HG03432 (cell line): ENCODE measurements at regions not wholly inside any gene's neighbourhood (a gene's known extent, or its start where the extent isn't known, plus 50 kb on each side); places are given as distances from the start of the nearest gene placed in this dataset.

Source experiments
- ATAC-seq: cut with Tn5 transposase; IDR thresholded peaks from one replicate; pipeline ENCODE4 v1.9.1; 2021; ENCODE audit warnings: mild to moderate bottlenecking, moderate library complexity; ENCODE audit not compliant: unreplicated experiment

DNA sequence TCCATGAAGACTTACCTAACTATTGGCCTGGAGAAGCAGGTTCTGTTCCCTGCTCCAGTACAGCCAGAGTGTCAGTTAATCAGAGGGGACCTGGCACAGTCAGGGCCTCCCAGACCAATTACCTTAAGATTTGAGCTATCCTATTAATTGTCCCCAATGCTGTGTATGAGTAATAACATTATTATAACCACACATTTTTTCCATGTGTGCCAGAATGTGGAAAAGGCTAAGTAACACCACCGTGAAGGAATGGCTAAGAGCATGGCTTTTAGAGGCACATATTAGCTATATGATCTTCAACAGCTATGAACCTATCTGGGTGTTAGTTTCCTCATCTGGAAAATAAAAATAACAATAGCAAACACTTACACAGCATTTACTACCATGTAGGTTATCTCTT is 111.1 kb upstream of the RAP1B start:
- no peak for ATAC-seq

DNA sequence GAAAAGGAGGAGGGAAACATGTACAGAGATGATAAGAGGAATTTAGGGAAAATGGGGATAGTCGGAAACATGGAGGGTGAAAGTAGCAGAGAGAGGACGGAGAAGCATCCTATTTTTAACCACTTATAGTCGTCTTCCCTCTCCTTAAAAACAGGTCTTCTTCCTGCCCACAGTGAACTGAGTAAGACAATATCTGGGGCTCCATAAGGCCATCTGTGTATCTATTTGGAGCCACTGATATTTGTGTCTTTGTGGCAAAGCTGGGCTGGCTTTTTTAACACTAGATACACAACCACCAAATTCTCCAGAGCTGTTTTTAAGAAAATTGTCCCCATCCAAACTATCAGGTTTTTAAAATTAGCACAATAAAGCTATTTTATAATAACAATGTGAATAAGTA is 109.5 kb upstream of the RAP1B start:
- no peak for ATAC-seq

DNA sequence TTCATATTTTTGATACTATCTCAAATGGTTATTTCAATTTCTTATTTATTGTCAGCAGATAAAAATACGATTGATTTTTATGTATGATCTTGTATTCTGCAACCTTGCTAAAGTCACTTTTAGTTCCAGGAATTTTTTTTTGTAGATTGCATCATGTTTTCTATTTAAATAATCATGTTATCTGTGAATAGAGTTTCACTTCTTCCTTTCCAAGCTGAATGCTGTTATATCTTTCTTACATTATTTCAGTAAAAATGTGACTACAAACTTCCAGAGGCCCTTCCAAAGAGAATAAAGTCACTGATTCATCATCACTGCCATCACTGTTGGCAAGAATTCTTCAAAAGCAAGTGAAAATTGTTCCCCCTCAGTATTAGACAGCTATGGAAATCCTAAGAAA is 104.7 kb upstream of the RAP1B start:
- ATAC-seq, result no peak

DNA sequence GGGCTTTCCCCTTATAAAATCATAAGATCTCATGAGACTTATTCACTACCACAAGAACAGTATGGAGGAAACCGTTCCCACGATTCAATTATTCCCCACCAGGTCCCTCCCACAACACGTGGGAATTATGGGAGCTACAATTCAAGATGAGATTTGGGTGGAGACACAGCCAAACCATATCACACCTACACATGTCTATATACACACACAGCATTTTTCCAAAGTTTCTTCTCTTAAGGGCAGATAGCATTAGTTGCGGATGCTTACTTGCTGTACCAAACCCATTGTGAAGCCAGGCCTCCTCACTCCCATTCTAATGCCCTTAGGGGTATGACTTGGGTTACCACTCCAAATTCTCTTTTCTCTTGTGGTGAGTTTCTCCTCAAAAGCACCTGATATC is 104.1 kb upstream of the RAP1B start:
- ATAC-seq, result no peak

DNA sequence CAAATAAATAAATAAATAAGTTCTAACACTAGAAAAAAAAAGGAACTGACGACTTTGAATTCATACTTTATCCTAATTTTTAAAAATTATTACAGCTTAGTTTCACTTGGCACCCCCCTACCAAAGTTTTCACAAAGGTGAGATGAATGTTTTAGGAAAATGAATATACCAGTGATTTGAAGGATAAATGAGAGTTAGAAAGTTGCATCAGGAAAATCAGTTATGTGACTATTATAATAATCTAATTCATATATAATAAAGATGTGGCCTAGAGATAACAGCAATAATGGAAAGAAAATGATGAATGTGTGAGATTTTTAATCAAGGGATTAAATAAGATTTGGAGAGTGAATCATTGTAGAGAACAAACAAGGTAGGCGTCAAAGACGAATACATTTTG is 103.0 kb upstream of the RAP1B start:
- no peak for ATAC-seq

DNA sequence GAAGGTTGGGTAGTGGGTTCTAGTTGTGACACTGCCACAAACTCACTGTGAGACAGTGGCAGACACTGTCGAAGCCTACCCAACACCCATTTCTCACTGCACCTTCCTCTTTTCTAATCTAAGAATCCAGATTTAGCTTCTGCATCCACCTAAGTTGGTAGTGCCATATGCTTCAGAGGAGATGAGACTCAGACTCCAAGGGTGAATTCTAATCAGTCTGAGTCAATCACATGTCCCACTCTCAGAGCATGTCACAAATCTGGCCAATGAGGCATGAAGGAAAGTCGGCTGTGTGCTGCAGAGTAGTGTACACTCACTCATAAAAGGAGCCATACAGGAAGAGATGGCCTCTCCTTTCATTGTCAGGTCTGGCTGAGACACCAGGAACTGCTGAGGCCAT is 102.1 kb upstream of the RAP1B start:
- no peak for ATAC-seq

DNA sequence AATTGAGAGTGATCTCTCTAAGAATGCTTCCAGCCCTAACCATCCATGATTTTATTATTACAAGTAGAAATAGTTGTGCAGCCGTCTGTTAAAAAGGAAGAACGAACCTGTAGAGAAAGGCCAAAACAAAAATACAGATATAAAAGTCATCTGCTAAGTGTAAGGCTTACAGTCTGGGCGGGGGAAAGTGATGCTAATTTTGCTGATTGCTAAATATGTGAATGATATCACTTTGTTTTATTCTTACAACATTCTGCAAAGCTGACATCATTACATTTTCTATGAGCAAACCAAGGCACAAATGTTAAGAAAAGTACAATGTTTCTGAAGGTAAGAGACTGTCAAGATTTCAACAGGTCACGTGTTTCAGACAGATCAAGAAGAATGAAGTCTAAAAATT is 101.5 kb upstream of the RAP1B start:
- ATAC-seq, result no peak

DNA sequence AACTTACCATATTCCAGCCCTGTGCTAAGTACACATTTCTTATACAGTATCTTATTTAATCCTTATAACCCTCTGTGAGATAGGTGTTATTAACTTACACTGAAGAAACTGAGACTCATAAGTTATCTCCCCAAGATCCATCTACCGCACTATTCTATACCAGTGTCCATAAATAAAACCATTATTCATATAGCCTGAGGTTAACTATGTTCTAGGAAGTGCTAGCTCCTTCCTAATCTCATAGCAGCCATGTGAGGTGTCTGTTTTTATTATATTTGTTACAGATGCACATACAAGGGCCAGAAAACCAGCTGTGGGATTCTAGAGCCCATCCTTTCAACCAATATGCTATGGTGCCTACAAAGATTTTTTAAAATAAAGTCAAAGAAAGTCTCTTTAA is 100.3 kb upstream of the RAP1B start:
- no peak for ATAC-seq

DNA sequence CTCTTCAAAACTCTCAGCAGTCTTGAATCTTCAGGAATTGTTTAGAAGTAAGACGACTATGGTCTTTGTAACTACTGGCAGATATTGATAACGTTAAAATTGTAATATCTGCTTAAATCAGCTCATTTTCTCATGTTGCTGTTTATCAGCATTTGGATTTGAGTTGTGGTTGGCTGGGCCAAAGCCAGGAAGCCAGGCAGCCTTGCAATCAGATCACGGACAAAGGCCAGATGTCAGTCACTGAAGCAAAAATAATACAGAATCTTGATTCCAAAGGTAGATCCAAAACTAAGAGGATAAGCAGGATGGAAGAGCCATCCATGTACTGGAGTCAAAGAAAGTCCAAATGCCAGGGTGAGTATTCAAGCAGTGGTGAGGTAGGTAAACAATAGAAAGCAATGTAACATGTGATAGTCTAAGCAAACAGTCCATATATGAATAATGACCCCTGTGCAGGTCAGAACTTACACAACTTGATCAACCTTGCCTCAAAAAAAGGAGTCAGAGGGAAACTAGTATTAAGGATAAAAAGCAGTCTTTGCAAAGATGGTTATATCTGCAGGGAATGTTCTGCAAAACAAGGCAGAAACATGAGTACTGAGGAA is 95.8 kb upstream of the RAP1B start:
- no peak for ATAC-seq

DNA sequence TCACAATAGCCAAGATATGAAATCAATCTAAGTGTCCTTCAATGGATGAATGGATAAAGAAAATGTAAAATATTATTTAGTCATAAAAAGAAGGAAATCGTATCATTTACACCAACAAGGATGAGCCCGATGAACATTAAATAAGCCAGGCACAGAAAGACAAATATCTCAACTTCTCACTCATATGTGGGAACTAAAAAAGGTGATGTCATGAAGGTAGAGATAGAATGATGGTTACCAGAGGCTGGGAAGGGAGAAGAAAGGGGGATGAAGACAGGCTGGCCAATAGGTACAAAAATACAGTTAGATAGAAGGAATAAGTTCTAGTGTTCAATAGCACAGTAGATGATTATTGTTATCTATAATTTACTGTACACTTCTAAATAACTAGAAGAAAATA is 94.9 kb upstream of the RAP1B start:
- ATAC-seq, result no peak

DNA sequence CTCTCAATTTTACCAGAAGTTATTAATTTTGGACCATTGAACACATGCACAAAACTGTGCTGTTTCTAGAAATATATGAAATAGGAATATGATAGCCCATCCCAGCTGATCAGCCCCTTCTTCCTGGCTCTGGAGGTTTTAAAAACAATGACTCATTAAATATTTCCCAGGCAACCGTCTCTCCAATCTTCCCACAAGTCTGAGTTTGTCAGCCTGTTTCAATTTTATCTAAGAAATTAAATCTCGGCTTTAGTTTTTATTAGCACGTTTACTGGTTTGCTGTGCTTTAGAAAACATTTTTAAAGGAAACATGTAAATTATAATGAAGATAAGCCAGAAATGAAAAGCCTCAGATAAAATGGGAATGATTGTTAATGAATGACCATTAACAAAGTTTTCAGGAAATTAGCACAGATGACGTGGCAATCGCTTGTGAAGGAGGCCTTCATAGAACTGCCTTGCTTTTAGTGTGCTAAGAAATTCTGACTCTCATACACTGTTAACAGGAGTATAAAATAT is 89.3 kb upstream of the RAP1B start:
- no peak for ATAC-seq

DNA sequence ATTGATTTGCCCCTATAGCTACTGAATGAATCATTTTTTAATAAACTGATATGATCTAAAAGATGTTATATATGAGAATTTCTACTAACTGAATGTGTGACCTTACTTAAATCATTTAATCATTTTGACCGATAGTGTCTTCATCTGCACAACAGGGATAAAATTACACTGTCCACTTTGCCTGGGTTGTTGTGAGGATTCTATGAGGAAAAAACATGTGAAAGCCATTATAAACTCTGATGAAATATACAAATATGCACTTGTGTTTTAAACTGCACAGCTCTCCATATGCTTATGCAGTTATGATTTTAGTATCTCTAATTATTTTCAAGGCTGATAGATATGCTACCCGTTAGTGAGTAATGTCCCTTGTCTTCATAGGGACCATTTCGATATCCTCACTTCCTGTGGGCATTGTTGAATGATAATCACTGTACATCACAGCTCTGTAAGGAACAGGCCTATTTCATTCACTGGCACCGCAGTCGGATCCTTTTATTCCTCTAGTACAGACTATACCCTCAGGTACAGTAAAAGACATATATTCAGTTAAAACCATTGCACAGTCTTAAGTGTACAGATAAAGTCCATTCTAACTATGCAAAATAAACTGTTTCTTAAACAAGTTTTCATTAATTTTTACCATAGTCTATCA is 88.7 kb upstream of the RAP1B start:
- no peak for ATAC-seq

DNA sequence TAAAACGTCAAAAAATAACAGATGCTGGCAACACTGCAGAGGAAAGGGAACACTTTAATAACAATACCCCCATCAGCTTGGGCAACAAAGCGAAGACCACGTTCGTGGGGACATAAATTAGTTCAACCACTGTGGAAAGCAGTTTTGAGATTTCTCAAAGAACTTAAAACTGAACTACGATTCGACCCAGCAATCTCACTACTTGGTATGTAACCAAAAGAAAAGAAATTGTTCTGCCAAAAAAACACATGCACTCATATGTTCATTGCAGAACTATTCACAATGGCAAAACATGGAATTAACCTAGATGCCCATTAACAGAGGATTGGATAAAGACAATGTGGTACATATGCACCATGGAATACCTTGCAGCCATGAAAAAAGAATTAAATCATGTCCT is 81.2 kb upstream of the RAP1B start:
- ATAC-seq, result no peak

DNA sequence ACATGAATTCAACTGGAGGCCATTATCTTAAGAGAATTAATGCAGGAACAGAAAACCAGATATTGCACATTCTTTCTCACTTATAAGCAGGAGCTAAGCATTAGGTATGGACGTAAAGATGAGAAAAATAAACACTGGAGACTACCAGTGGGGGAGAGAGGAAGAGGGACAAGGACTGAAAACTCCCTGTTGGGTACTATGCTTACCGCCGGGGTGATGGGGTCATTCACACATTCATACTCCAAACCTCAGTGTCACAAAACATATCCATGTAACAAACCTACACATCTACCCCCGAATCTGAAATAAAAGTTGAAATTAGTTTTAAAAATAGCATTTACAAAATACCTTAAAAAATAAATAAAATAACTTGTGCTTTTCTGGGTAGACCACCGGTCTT is 80.8 kb upstream of the RAP1B start:
- no peak for ATAC-seq

DNA sequence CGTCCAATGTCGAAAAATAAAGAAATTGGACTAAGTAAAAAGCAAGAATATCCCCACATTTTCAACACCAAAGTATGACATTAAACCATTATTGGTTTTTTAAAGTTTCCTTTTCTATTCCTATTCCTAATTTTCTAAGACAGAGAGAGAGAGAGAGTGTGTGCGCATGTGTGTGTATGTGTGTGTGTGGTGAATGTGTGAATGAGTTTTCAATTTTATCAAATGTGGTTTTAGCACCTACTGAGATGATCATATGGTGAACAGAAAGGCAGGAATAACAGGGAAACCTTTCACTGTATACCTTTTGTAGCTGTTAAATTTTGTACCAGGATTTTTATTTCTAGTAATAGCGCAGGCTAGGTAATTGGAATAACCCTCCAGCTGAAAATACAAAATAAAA is 80.4 kb upstream of the RAP1B start:
- no peak for ATAC-seq

DNA sequence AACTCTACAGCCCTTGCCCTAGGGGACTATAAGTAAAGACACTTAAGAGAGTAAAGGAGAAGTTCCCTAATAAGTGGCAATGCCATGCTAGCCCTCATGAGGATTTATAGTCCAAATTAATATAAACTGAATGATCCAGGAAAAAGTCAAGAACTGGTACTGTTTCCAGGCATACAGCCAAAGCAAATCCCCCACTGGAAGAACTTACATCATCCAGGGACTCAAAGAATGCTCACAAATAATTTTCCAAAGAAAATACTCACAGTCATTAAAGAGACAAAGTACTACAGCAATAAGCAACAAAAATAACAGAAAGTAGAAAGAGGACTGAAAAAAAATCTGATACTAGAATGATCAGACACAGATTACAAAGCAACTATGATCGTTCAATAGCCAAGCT is 79.7 kb upstream of the RAP1B start:
- no peak for ATAC-seq

DNA sequence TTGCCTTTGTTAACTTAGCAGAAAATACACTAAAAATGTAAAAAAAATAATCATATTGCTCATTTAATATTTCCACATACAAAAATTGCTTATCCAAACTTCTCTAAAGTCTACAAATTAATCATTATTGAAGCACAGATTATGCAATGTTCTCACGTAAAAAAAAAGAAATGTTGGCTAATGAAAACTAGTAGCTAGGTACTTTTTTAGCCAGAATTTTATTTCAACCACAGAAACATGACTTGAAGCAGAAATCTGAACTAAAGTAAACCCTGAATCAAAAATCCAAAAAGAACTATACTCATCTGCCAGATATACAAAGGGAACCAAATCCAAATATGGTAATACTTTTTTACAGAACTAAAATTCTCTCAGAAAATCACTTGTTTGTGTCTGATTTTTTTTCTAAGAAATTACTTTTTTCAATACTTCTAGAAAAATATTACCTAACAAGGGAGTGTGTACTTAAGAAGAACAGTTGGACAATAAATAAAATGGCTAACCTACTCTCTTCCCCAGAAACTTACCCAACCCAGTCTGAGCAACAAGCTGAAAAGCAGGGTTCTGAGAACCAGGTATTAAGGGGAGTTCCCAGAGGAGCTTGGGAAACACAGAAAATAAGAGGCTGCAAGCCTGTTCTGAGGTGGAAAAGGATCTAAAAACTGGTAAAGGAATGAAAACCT is 78.4 kb upstream of the RAP1B start:
- ATAC-seq, result no peak

DNA sequence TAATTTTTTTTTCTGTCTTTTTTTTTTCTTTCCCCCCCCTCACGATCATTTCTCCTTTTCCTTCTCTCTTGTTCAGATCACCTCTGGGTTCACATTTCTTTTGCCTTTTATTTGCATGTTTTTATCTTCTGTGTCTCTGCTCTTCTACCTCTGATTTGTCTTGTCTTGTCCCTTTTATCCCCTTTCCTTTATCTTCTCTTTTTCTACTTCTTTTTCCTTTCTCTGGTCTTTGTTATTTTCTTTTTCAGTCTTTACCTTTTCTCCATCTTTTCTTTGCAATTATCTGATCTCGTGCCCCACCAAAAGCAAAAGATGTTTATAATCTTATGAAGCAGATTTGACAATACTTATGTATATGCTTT is 77.8 kb upstream of the RAP1B start:
- ATAC-seq, result no peak

DNA sequence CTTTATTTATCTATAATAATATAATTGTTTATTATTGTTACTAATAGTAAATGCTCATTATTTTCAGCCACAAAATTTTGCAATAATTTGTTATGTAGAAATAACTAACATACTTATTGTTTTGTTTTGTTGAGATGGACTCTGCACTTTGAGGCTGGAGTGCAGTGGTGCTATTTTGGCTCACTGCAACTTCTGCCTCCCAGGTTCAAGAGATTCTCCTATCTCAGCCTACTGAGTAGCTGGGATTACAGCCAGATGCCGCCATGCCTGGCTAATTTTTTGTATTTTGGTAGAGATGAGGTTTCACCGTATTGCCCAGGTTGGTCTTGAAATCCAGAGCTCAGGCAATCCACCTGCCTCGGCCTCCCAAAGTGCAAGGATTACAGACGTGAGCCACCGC is 76.6 kb upstream of the RAP1B start:
- no peak for ATAC-seq

DNA sequence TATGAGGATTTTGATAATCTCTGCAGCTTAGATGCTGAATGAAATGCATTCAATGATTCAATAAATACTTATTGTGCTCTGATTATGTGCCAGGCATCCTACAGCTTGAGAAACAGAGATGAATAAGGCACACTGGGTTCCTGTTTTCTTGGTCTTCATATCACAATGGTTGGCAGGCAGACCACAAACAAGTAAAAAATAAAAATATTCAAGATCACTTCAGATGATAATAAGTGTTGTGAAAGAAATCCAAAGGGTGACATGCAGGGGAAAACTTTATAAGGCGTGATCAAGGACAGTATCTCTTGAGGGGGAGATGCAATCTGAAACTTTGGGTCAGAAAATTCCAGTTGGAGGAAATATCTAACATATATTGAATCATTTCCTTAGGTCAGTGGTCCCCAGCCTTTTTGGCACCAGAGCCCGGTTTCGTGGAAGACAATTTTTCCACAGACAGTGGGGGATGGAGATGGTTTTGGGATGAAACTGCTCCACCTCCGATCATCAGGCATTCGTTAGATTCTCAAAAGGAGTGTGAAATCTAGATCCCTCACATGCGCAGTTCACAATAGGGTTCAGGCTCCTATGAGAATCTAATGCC is 73.7 kb upstream of the RAP1B start:
- ATAC-seq, result no peak

DNA sequence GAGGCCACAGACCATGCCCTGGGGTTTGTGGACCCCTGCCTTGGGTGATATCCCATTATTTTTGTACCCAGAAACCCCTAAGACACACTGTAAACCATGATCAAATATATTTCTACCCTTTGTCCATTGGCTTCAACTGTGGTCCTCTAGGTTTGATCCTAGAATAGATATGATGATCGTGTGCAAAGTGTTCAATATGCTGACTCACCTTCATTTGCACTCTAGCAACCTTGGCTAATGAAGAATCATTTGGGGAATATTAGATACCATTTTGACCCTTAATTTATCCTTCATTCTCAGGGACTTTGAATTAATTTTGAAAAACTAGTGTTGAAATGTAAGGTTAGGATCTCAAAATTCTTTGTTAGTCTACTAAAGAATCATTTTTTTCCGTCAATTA is 73.1 kb upstream of the RAP1B start:
- ATAC-seq, result no peak
